HepG2 (cell line): ENCODE measurements at regions not wholly inside any gene's neighbourhood (a gene's known extent, or its start where the extent isn't known, plus 50 kb on each side); places are given as distances from the start of the nearest gene placed in this dataset.

Experiments used
- ATAC-seq: fragments of 200-7000 bp; cut with Tn5 transposase; 3 replicates; pipeline ENCODE4 v1.9.1; 2020; ENCODE audit warnings: mild to moderate bottlenecking, moderate library complexity
- BruUV-seq: library from RNA; stranded (reverse); fragments of 400-500 nt; replicated peaks from 2 replicates; lab custom pipeline; 2021; lab: Mats Ljungman, UMichigan
- CTCF ChIA-PET: fragments of 300-600 bp; formaldehyde crosslinking; extraction: SDS; loops from one replicate; lab custom pipeline; 2021; ENCODE audit warnings: low total read pairs, inconsistent platforms, low intra/inter-chr PET ratio; lab: Yijun Ruan, JAX
- POLR2A ChIA-PET: fragments of 350-600 bp; sonication (Branson Sonifier 250); formaldehyde crosslinking; loops from one replicate; lab custom pipeline; 2020; ENCODE audit warnings: antibody characterized with exemption, inconsistent platforms; lab: Yijun Ruan, JAX
- DNase-seq: peaks from one replicate; pipeline ENCODE4 v3.0.0-alpha.2; 2015; ENCODE audit warnings: low spot score
- FAIRE-seq: peaks from 3 replicates; lab custom pipeline; 2011; peaks lifted over from hg19 to GRCh38; lab: Jason Lieb, UNC
- H2AFZ ChIP-seq: one replicate; pipeline ENCODE4 v1.6.1; 2011; ENCODE audit warnings: low read length, inconsistent platforms
- H3K27ac ChIP-seq: fragments of 300-600 bp; 3 replicates; pipeline ENCODE4 v1.8.0; 2011; ENCODE audit warnings: mixed run types, mild to moderate bottlenecking, mixed read lengths, low read length, inconsistent platforms; ENCODE audit not compliant: insufficient read depth; ENCODE audit errors: extremely low read length
- H3K27me3 ChIP-seq, 2 experiments: fragments of 200-600 bp in 1 of 2; 2 replicates in 1 of 2; 3 replicates in 1 of 2; pipeline versions ENCODE4 v1.6.0 to v1.8.0; 2011; ENCODE audit warnings: low read length in 2 of 2, mild to moderate bottlenecking in 2 of 2, moderate library complexity in 2 of 2, inconsistent platforms in 1 of 2; ENCODE audit not compliant: insufficient read depth in 2 of 2, control insufficient read depth in 1 of 2
- H3K36me3 ChIP-seq, 2 experiments: fragments of 200-600 bp in 1 of 2; replicated peaks in 1 of 2; 2 replicates in 1 of 2; 3 replicates in 1 of 2; pipeline versions ENCODE4 v1.5.1 to v1.8.0; 2011; ENCODE audit warnings: low read length in 2 of 2, inconsistent platforms in 1 of 2; ENCODE audit not compliant: insufficient read depth in 2 of 2, control insufficient read depth in 1 of 2
- H3K4me1 ChIP-seq: 2 replicates; pipeline ENCODE4 v1.5.1; 2012; ENCODE audit warnings: low read length, inconsistent platforms; ENCODE audit not compliant: insufficient read depth
- H3K4me2 ChIP-seq: 2 replicates; pipeline ENCODE4 v1.6.0; 2011; ENCODE audit warnings: low read depth, low read length, inconsistent platforms
- H3K4me3 ChIP-seq, 3 experiments: fragments of 200-600 bp in 1 of 3; sonication (generic), shearing (Covaris generic) in 1 of 3; replicated peaks in 1 of 3; 2 replicates each; pipeline ENCODE4 v1.5.1; 2011 to 2016; ENCODE audit warnings: low read length in 3 of 3, inconsistent platforms in 2 of 3, low read depth in 2 of 3, mild to moderate bottlenecking in 2 of 3, control low read depth in 1 of 3, mixed read lengths in 1 of 3; ENCODE audit not compliant: insufficient read depth in 1 of 3
- H3K79me2 ChIP-seq: one replicate; pipeline ENCODE4 v1.6.1; 2011; ENCODE audit warnings: low read length, inconsistent platforms; ENCODE audit not compliant: insufficient read depth
- H3K9ac ChIP-seq: 2 replicates; pipeline ENCODE4 v1.6.0; 2011; ENCODE audit warnings: mild to moderate bottlenecking, low read depth, low read length, inconsistent platforms; ENCODE audit not compliant: insufficient read depth
- H3K9me3 ChIP-seq: 2 replicates; pipeline ENCODE4 v1.5.1; 2012; ENCODE audit warnings: mild to moderate bottlenecking, low read length
- H4K20me1 ChIP-seq: 2 replicates; pipeline ENCODE4 v1.6.0; 2011; ENCODE audit warnings: inconsistent platforms, mild to moderate bottlenecking, low read length, moderate library complexity; ENCODE audit not compliant: insufficient read depth
- ADNP ChIP-seq: sonication (generic); formaldehyde crosslinking; IDR thresholded peaks from 2 replicates; pipeline ENCODE4 v1.4.0; 2020; ENCODE audit warnings: missing genetic modification reagents
- SRF ChIP-seq: IDR thresholded peaks from 2 replicates; pipeline ENCODE4 v1.6.1; 2011; ENCODE audit warnings: mild to moderate bottlenecking, low read depth, low read length, moderate library complexity
- ZBTB21 ChIP-seq: sonication (generic); formaldehyde crosslinking; IDR thresholded peaks from 2 replicates; pipeline ENCODE4 v1.4.0; 2020; ENCODE audit warnings: missing genetic modification reagents
- ZEB1 ChIP-seq: IDR thresholded peaks from 2 replicates; pipeline ENCODE4 v1.6.1; 2012; ENCODE audit warnings: mild to moderate bottlenecking, low read depth, inconsistent platforms; ENCODE audit not compliant: insufficient replicate concordance
- ZNF850 ChIP-seq: sonication (generic); formaldehyde crosslinking; conservative IDR thresholded peaks from 2 replicates; pipeline ENCODE4 v1.9.0; 2021; ENCODE audit warnings: mild to moderate bottlenecking, missing genetic modification reagents
- WGBS: methylation state at CpG from one replicate; pipeline ENCODE4 v1.1.6; 2017; ENCODE audit warnings: low lambda C conversion rate; 5-methylcytosine and 5-hydroxymethylcytosine counted together
- in situ Hi-C: cut with HindIII; loops from 2 replicates; pipeline ENCODE4 v1.10.0; 2017; ENCODE audit warnings: low pct_unique_long_range_greater_than_20kb; ENCODE audit not compliant: extremely low pct_ligation_motif_present
- intact Hi-C: fragments of 100-400 bp; cut with micrococcal nuclease; formaldehyde crosslinking; loops from one replicate; pipeline ENCODE4 v1.10.0; 2022; ENCODE audit not compliant: unreplicated experiment
- TF ChIP-seq, protein P1 (sequence below): sonication (generic); formaldehyde crosslinking; IDR thresholded peaks from 2 replicates; pipeline ENCODE4 v1.4.0; 2020; ENCODE audit warnings: mild to moderate bottlenecking, missing genetic modification reagents, borderline replicate concordance
- TF ChIP-seq, protein P2 (sequence below): sonication (generic); formaldehyde crosslinking; IDR thresholded peaks from 2 replicates; pipeline ENCODE4 v1.5.0; 2020; ENCODE audit warnings: mild to moderate bottlenecking, missing genetic modification reagents

GRCh38 chr17:71142333-71142732 lies 973.0 kb downstream of the KCNJ2 start:
- H3K27me3 ChIP-seq: no peaks in the 10 kb centered on the region
- BruUV-seq: no TSS peak
- intact Hi-C loops: no loop called here
- H3K79me2 ChIP-seq: no peaks in the 10 kb centered on the region
- TF ChIP-seq ZNF850 (no peak), ADNP (CRISPR knock-in tag) (no peak), SRF (no peak), ZEB1 (no peak), ZBTB21 (CRISPR knock-in tag) (no peak)
- TF ChIP-seq, protein P1, sequence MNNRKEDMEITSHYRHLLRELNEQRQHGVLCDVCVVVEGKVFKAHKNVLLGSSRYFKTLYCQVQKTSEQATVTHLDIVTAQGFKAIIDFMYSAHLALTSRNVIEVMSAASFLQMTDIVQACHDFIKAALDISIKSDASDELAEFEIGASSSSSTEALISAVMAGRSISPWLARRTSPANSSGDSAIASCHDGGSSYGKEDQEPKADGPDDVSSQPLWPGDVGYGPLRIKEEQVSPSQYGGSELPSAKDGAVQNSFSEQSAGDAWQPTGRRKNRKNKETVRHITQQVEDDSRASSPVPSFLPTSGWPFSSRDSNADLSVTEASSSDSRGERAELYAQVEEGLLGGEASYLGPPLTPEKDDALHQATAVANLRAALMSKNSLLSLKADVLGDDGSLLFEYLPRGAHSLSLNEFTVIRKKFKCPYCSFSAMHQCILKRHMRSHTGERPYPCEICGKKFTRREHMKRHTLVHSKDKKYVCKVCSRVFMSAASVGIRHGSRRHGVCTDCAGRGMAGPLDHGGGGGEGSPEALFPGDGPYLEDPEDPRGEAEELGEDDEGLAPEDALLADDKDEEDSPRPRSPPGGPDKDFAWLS (CRISPR knock-in tag): no peak
- TF ChIP-seq, protein P2, sequence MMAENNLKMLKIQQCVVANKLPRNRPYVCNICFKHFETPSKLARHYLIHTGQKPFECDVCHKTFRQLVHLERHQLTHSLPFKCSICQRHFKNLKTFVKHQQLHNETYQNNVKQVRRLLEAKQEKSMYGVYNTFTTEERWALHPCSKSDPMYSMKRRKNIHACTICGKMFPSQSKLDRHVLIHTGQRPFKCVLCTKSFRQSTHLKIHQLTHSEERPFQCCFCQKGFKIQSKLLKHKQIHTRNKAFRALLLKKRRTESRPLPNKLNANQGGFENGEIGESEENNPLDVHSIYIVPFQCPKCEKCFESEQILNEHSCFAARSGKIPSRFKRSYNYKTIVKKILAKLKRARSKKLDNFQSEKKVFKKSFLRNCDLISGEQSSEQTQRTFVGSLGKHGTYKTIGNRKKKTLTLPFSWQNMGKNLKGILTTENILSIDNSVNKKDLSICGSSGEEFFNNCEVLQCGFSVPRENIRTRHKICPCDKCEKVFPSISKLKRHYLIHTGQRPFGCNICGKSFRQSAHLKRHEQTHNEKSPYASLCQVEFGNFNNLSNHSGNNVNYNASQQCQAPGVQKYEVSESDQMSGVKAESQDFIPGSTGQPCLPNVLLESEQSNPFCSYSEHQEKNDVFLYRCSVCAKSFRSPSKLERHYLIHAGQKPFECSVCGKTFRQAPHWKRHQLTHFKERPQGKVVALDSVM (CRISPR knock-in tag): no peak
- TF ChIP-seq, all 625 proteins: peak for 0
- ATAC-seq: no peak
- Histone ChIP-seq H3K4me1 (no peaks in the 10 kb centered on the region), H4K20me1 (no peaks in the 10 kb centered on the region), H3K4me2 (no peak overlapping the region), H3K4me3 (no peak overlapping the region), H3K27ac (no peak overlapping the region), H3K36me3 (no peaks in the 10 kb centered on the region), H3K9ac (no peak overlapping the region), H3K9me3 (peaks cover 28% of the 10 kb centered on the region), H2AFZ (no peak overlapping the region)
- no peak for FAIRE-seq
- ChIA-PET POLR2A (no interaction called here), CTCF (no interaction called here)
- WGBS: 3% methylated on average over 3 of the region's 3 CpGs
- in situ Hi-C loops: no loop called here
- DNase-seq: no peak
